Posterior vena cava (tissue), 2 donors: ENCODE measurements at regions not wholly inside any gene's neighbourhood (a gene's known extent, or its start where the extent isn't known, plus 50 kb on each side); places are given as distances from the start of the nearest gene placed in this dataset.

ENCODE experiments used
- DNase-seq: peaks from one replicate; pipeline ENCODE4 v3.0.0-alpha.2; 2020; ENCODE audit warnings: low spot score
- intact Hi-C, 2 donors: fragments of 100-400 bp; cut with DNase I; formaldehyde crosslinking; loops; one replicate each; pipeline versions ENCODE4 v1.14.1 to v1.14.2; 2022 to 2023
- donor health status: DM: yes; HTN: yes; CAD: no.
- donor health status: DM: yes; HTN: yes; CAD: no.

DNA sequence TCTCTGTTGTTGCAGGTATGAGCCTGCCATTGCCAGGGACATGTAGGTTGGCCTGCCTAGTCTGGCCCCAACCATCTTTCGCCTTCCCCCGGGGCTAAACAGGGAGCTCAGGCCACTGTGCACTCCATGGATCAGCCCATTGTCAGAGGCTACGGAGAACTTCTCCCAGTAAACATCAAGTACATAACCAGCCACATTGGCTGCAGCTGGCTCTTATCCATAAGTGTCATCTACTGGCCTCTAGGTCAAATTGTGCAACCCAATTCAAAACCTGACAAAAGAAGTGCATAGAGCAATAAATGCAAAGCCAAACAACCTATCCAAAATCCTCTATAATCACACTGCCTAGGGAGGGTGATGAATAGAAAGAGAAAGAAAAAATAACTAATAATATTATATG, 418.1 kb upstream of the DCC start:
- intact Hi-C loops = no loop called here
- DNase-seq = no peak

DNA sequence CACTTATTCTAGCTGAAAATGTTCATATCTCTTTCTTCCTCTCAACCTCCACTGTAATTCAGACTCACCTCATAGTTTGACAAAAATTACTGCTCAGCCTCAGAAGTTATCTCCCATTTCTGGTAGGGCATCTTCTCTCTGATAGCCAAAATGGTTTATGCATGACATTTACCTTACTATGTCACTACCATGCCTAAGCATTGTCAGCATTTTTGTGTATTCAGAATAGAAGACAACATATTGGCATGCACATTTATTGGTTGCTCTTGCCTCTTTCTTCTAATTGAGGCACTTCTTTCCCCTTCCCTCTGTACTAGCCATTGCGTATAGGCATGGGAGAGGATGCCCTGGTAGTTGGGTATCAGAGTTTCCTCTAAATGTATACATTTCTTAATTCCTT, 406.1 kb upstream of the DCC start:
- intact Hi-C loops = no loop called here
- DNase-seq = no peak

DNA sequence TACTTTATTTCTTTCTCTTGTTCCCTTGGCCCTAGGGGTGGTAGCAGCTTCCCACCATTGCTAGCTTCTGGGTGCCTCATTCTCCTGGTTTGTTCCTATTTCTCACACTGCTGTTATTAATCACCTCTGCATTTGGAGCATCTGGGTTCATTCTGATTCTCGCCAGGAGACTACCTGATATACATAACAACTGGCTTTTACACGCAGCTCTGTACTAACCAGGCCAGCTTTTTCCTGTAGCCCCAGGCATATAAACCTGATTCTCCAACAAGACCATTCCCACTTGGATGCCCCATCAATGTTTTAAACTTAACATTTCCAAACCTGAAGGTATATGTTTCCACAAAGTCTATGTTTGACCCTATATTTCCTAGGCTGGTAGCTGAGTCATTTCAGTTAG, 403.9 kb upstream of the DCC start:
- intact Hi-C loops = no loop called here

GRCh38 chr18:51941999-51942398, 398.0 kb upstream of the DCC start:
- intact Hi-C loops = no loop called here

More for the DNA sequence above, 403.9 kb upstream of the DCC start:
- no peak for DNase-seq

GRCh38 chr18:51943281-51943680, 396.7 kb upstream of the DCC start:
- DNase-seq = no peak
- intact Hi-C loops = no loop called here

More at GRCh38 chr18:51941999-51942398, 398.0 kb upstream of the DCC start:
- no peak for DNase-seq

- DNase-seq = no peak
- intact Hi-C loops = no loop called here
These were observed 393.1 kb upstream of the DCC start for GRCh38 chr18:51946946-51947345.

- intact Hi-C loops = no loop called here
- DNase-seq = no peak
These were observed 387.2 kb upstream of the DCC start for GRCh38 chr18:51952844-51953243.

- intact Hi-C loops = no loop called here
These were observed 386.5 kb upstream of the DCC start for GRCh38 chr18:51953521-51953920.

GRCh38 chr18:51955136-51955535, 384.9 kb upstream of the DCC start:
- intact Hi-C loops = no loop called here
- DNase-seq = no peak

More at GRCh38 chr18:51953521-51953920, 386.5 kb upstream of the DCC start:
- DNase-seq = no peak

- DNase-seq = no peak
- intact Hi-C loops = no loop called here
These were observed 383.0 kb upstream of the DCC start for GRCh38 chr18:51957001-51957400.

- DNase-seq = no peak
- intact Hi-C loops = no loop called here
These were observed 359.9 kb upstream of the DCC start for GRCh38 chr18:51980101-51980500.

- DNase-seq = no peak
- intact Hi-C loops = no loop called here
These were observed 351.7 kb upstream of the DCC start for GRCh38 chr18:51988277-51988676.

- no peak for DNase-seq
- intact Hi-C loops = no loop called here
These were observed 342.9 kb upstream of the DCC start for GRCh38 chr18:51997129-51997528.

- intact Hi-C loops = no loop called here
- no peak for DNase-seq
These were observed 341.9 kb upstream of the DCC start for GRCh38 chr18:51998066-51998465.

- no peak for DNase-seq
- intact Hi-C loops = no loop called here
These were observed 341.3 kb upstream of the DCC start for GRCh38 chr18:51998711-51999110.

DNA sequence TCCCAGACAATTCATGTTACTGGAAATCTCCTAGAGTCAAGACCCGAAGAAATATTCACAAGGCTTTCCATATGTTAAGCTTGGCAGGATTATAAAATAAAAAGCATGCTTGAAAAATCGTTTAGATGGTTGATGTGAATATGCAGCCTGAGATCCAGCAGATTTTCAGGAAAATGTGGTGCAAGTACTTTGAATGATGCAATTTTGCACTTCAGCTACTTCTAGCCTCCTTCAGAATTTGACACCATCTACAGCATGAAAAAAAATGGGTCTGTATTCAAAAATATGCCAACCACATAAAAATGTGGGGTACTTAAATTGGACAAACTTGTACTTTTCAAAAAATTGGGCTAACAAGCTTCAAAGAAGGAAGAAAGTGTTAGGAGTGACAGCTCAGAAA, 340.6 kb upstream of the DCC start:
- intact Hi-C loops = no loop called here
- no peak for DNase-seq

DNA sequence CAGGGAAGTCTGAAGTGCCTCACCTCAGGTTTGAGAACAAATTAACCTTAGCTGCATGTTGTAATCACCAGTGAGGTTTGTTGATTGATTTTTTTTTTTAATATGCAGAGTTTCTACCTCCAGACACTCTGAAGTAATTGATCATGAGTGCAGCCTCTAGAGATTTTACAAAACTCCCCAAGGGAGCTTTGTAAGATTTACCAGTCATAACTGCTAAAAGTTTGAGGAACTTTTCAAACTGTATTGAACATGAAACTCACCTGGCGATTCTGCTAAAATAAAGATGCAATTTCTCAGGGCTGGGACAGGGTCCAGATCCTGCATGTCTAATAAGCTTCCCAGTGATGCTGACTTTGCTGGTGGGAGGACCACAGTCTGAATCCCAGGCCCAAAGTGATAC, 339.6 kb upstream of the DCC start:
- DNase-seq = no peak
- intact Hi-C loops = no loop called here

- DNase-seq = no peak
- intact Hi-C loops = no loop called here
These were observed 338.9 kb upstream of the DCC start for GRCh38 chr18:52001106-52001505.

GRCh38 chr18:52002600-52002999, 337.4 kb upstream of the DCC start:
- DNase-seq = no peak
- intact Hi-C loops = no loop called here

- intact Hi-C loops = no loop called here
These were observed 332.9 kb upstream of the DCC start for GRCh38 chr18:52007105-52007504.

DNA sequence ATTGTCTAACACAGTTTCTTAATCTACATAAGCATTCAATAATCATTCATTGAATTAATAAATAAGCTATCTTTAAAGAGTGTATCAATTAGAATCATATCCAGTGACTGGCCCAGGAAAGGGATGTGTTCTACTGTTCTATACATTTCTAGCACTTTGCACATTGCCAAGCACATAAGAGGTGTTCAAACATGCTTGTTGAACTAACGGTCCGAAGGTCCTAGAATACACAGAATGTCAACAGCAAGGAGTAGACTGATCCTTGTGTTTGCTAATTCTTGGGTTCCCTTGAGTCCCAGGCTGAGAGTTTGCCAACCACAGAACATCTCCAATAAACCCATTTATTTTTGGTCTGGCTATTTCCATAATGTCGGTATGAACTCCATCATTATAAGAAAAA, 331.7 kb upstream of the DCC start:
- intact Hi-C loops = no loop called here
- no peak for DNase-seq

More at GRCh38 chr18:52007105-52007504, 332.9 kb upstream of the DCC start:
- DNase-seq = no peak

- DNase-seq = no peak
- intact Hi-C loops = no loop called here
These were observed 331.3 kb upstream of the DCC start for GRCh38 chr18:52008736-52009135.
